ENCODE measurements at regions not wholly inside any gene's neighbourhood (a gene's known extent, or its start where the extent isn't known, plus 50 kb on each side); places are given as distances from the start of the nearest gene placed in this dataset.

DNA sequence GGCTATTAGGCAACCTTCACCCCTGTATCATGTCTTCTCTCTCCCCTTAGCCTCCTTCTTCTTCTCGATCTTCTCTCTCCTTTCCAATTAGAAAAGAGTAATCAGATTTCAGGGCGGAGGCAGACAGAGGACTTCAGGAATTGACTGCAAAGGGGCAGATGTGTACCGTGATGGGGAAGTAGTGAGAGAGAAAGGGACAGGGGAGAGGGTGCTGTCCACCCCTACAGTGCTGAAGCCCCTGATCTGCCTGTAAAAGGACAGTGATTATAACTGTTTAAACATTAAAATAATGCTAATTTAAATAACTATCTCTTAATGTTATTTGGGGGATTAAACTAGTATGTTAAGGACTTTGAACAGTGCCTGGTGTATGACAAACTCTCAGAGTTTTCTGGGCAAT lies 178.5 kb downstream of the ACTR3 start:
- TF ChIP-seq, protein P1, sequence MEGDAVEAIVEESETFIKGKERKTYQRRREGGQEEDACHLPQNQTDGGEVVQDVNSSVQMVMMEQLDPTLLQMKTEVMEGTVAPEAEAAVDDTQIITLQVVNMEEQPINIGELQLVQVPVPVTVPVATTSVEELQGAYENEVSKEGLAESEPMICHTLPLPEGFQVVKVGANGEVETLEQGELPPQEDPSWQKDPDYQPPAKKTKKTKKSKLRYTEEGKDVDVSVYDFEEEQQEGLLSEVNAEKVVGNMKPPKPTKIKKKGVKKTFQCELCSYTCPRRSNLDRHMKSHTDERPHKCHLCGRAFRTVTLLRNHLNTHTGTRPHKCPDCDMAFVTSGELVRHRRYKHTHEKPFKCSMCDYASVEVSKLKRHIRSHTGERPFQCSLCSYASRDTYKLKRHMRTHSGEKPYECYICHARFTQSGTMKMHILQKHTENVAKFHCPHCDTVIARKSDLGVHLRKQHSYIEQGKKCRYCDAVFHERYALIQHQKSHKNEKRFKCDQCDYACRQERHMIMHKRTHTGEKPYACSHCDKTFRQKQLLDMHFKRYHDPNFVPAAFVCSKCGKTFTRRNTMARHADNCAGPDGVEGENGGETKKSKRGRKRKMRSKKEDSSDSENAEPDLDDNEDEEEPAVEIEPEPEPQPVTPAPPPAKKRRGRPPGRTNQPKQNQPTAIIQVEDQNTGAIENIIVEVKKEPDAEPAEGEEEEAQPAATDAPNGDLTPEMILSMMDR (IDR thresholded peaks at IDR 0.05; ENCODE audit: insufficient read depth, low read length), result no peak
- TF ChIP-seq POLR2AphosphoS5 (IDR thresholded peaks at IDR 0.05; ENCODE audit: low read depth) (no peak), GABPA (IDR thresholded peaks at IDR 0.05; ENCODE audit: low read depth) (no peak), SPI1 (IDR thresholded peaks at IDR 0.05; ENCODE audit: borderline replicate concordance, low read depth) (no peak)
- TF ChIP-seq, protein P2, sequence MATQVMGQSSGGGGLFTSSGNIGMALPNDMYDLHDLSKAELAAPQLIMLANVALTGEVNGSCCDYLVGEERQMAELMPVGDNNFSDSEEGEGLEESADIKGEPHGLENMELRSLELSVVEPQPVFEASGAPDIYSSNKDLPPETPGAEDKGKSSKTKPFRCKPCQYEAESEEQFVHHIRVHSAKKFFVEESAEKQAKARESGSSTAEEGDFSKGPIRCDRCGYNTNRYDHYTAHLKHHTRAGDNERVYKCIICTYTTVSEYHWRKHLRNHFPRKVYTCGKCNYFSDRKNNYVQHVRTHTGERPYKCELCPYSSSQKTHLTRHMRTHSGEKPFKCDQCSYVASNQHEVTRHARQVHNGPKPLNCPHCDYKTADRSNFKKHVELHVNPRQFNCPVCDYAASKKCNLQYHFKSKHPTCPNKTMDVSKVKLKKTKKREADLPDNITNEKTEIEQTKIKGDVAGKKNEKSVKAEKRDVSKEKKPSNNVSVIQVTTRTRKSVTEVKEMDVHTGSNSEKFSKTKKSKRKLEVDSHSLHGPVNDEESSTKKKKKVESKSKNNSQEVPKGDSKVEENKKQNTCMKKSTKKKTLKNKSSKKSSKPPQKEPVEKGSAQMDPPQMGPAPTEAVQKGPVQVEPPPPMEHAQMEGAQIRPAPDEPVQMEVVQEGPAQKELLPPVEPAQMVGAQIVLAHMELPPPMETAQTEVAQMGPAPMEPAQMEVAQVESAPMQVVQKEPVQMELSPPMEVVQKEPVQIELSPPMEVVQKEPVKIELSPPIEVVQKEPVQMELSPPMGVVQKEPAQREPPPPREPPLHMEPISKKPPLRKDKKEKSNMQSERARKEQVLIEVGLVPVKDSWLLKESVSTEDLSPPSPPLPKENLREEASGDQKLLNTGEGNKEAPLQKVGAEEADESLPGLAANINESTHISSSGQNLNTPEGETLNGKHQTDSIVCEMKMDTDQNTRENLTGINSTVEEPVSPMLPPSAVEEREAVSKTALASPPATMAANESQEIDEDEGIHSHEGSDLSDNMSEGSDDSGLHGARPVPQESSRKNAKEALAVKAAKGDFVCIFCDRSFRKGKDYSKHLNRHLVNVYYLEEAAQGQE (IDR thresholded peaks at IDR 0.05; ENCODE audit: insufficient replicate concordance, low read depth), result peak; percentile 96
